Endothelial cell of umbilical vein (primary cell): ENCODE measurements at regions not wholly inside any gene's neighbourhood (a gene's known extent, or its start where the extent isn't known, plus 50 kb on each side); places are given as distances from the start of the nearest gene placed in this dataset.

Source experiments
- BruUV-seq: library from RNA; stranded (reverse); fragments of 400-500 nt; replicated peaks from 2 replicates; lab custom pipeline; 2021; lab: Mats Ljungman, UMichigan
- CTCF ChIA-PET: fragments of 300-600, 350-600 bp; sonication (Branson Sonifier 250); formaldehyde crosslinking; loops from one replicate; lab custom pipeline; 2021; ENCODE audit warnings: antibody characterized with exemption, inconsistent platforms; lab: Charles Lee
- POLR2A ChIA-PET: fragments of 300-600, 350-600 bp; sonication (Branson Sonifier 250); formaldehyde crosslinking; loops from one replicate; lab custom pipeline; 2021; ENCODE audit warnings: antibody characterized with exemption, inconsistent platforms; lab: Charles Lee
- DNase-seq: peaks from one replicate; pipeline ENCODE4 v3.0.0-alpha.2; 2011; ENCODE audit warnings: low read depth, low spot score
- FAIRE-seq: peaks from 2 replicates; lab custom pipeline; 2011; peaks lifted over from hg19 to GRCh38; lab: Jason Lieb, UNC
- H2AFZ ChIP-seq: 2 replicates; pipeline ENCODE4 v1.6.0; 2012; ENCODE audit warnings: low read depth, low read length, control low read depth, inconsistent platforms
- H3K27ac ChIP-seq: 2 replicates; pipeline ENCODE4 v1.5.1; 2011; ENCODE audit warnings: low read depth, mild to moderate bottlenecking, control low read depth, low read length, moderate library complexity; ENCODE audit not compliant: insufficient read depth
- H3K27me3 ChIP-seq, 2 experiments: 2 replicates each; pipeline versions ENCODE4 v1.6.0 to v1.6.1; 2011; ENCODE audit warnings: low read length in 2 of 2, mixed read lengths in 1 of 2; ENCODE audit not compliant: control insufficient read depth in 2 of 2, insufficient read depth in 2 of 2
- H3K36me3 ChIP-seq, 2 experiments: 2 replicates in 1 of 2; 3 replicates in 1 of 2; pipeline ENCODE4 v1.5.1; 2011; ENCODE audit warnings: low read length in 2 of 2, mild to moderate bottlenecking in 1 of 2, moderate library complexity in 1 of 2; ENCODE audit not compliant: control insufficient read depth in 2 of 2, insufficient read depth in 2 of 2; ENCODE audit errors: extremely low read depth in 1 of 2
- H3K4me1 ChIP-seq: 3 replicates; pipeline ENCODE4 v1.5.1; 2011; ENCODE audit warnings: mild to moderate bottlenecking, low read length; ENCODE audit not compliant: control insufficient read depth, insufficient read depth; ENCODE audit errors: extremely low read depth
- H3K4me2 ChIP-seq: 2 replicates; pipeline ENCODE4 v1.6.1; 2011; ENCODE audit warnings: low read length, control low read depth, mixed read lengths; ENCODE audit not compliant: insufficient read depth
- H3K4me3 ChIP-seq, 3 experiments: fragments of 200-600 bp in 1 of 3; sonication (generic), shearing (Covaris generic) in 1 of 3; replicated peaks in 1 of 3; 2 replicates each; pipeline ENCODE4 v1.5.1; 2011 to 2016; ENCODE audit warnings: control low read depth in 3 of 3, low read length in 3 of 3, mild to moderate bottlenecking in 2 of 3, inconsistent platforms in 1 of 3, low read depth in 1 of 3, moderate library complexity in 1 of 3; ENCODE audit not compliant: insufficient read depth in 1 of 3
- H3K79me2 ChIP-seq: 2 replicates; pipeline ENCODE4 v1.6.0; 2012; ENCODE audit warnings: low read length, inconsistent platforms; ENCODE audit not compliant: control insufficient read depth, insufficient read depth
- H3K9ac ChIP-seq: replicated peaks from 2 replicates; pipeline ENCODE3; 2011; ENCODE audit warnings: low read length, control low read depth; ENCODE audit not compliant: insufficient read depth; ENCODE audit errors: extremely low read depth
- H3K9me1 ChIP-seq: replicated peaks from 3 replicates; pipeline ENCODE4 v1.6.0; 2011; ENCODE audit warnings: mild to moderate bottlenecking, low read length; ENCODE audit not compliant: control insufficient read depth, insufficient read depth; ENCODE audit errors: extremely low read depth
- H3K9me3 ChIP-seq: replicated peaks from 2 replicates; pipeline ENCODE4 v1.5.1; 2012; ENCODE audit warnings: low read length, inconsistent platforms; ENCODE audit not compliant: control insufficient read depth, insufficient read depth
- H4K20me1 ChIP-seq: replicated peaks from 2 replicates; pipeline ENCODE3; 2011; ENCODE audit warnings: mild to moderate bottlenecking, low read length; ENCODE audit not compliant: control insufficient read depth, insufficient read depth; ENCODE audit errors: extremely low read depth
- CTCF ChIP-seq, 2 donors: IDR thresholded peaks; 1 replicate in 1 of 2; 2 replicates in 1 of 2; pipeline ENCODE4 v1.5.1; 2011; ENCODE audit warnings: low read length in 2 of 2, mild to moderate bottlenecking in 2 of 2, moderate library complexity in 2 of 2, control low read depth in 1 of 2, inconsistent platforms in 1 of 2, low read depth in 1 of 2; ENCODE audit not compliant: insufficient read depth in 1 of 2; ENCODE audit errors: extremely low read depth in 1 of 2
- EZH2 ChIP-seq: IDR thresholded peaks from 2 replicates; pipeline ENCODE4 v1.6.1; 2012; ENCODE audit warnings: borderline replicate concordance, low read depth, mild to moderate bottlenecking, moderate library complexity, low read length, inconsistent platforms; ENCODE audit not compliant: severe bottlenecking
- FOS ChIP-seq: IDR thresholded peaks from 2 replicates; pipeline ENCODE4 v1.6.1; 2011; ENCODE audit warnings: mild to moderate bottlenecking, low read length, moderate library complexity, borderline replicate concordance; ENCODE audit not compliant: insufficient read depth
- GATA2 ChIP-seq: IDR thresholded peaks from 2 replicates; pipeline ENCODE4 v1.7.0; 2011; ENCODE audit warnings: low read depth, mild to moderate bottlenecking, moderate library complexity, mixed read lengths, low read length; ENCODE audit not compliant: insufficient read length, insufficient read depth
- JUN ChIP-seq: IDR thresholded peaks from 2 replicates; pipeline ENCODE4 v1.6.1; 2011; ENCODE audit warnings: borderline replicate concordance, low read depth; ENCODE audit not compliant: insufficient read length, insufficient read depth
- MAX ChIP-seq: IDR thresholded peaks from 2 replicates; pipeline ENCODE4 v1.6.1; 2011; ENCODE audit not compliant: insufficient read depth, insufficient read length
- MYC ChIP-seq: IDR thresholded peaks from one replicate; pipeline ENCODE4 v1.6.1; 2011; ENCODE audit warnings: mild to moderate bottlenecking, low read depth, low read length
- POLR2A ChIP-seq: IDR thresholded peaks from 2 replicates; pipeline ENCODE4 v1.6.1; 2012; ENCODE audit warnings: low read depth, mild to moderate bottlenecking, control low read depth, low read length
- POLR2AphosphoS5 ChIP-seq: IDR thresholded peaks from 2 replicates; pipeline ENCODE4 v1.6.1; 2012; ENCODE audit warnings: low read depth, mild to moderate bottlenecking, control low read depth, low read length, moderate library complexity; ENCODE audit not compliant: insufficient read depth
- dilution Hi-C: fragments of 300-500 bp; cut with MboI; formaldehyde crosslinking; loops from one replicate; pipeline ENCODE4 v1.15.0; 2019; ENCODE audit warnings: low sequenced_read_pairs; ENCODE audit not compliant: extremely low pct_ligation_motif_present
- intact Hi-C: fragments of 100-400 bp; cut with micrococcal nuclease; formaldehyde crosslinking; loops from one replicate; pipeline ENCODE4 v1.10.0; 2022

- DNase-seq: no peak
- H3K79me2 ChIP-seq: no peaks in the 10 kb centered on the region
- H3K4me2 ChIP-seq: no peak overlapping the region
- no peaks in the 10 kb centered on the region for H3K27me3 ChIP-seq
- H3K4me1 ChIP-seq: no peaks in the 10 kb centered on the region
- TF ChIP-seq MAX: no peak
- no peak for TF ChIP-seq FOS
- no peak for TF ChIP-seq POLR2A
- TF ChIP-seq CTCF (IDR thresholded peaks at IDR 0.05; ENCODE audit: extremely low read depth in 1 of 2, insufficient read depth in 1 of 2, low read depth in 1 of 2, low read length in 2 of 2): no peak
- TF ChIP-seq JUN: no peak
- no peak for TF ChIP-seq POLR2AphosphoS5
- TF ChIP-seq GATA2: no peak
- no peak for TF ChIP-seq EZH2
- no peak for TF ChIP-seq MYC
- POLR2A ChIA-PET: no interaction called here
- CTCF ChIA-PET: no interaction called here
- H4K20me1 ChIP-seq: no peaks in the 10 kb centered on the region
- intact Hi-C loops (no loop called here), dilution Hi-C loops (no loop called here)
- no peak overlapping the region for H3K4me3 ChIP-seq
- H3K9me3 ChIP-seq: no peaks in the 10 kb centered on the region
- H3K27ac ChIP-seq: no peak overlapping the region
- H3K9ac ChIP-seq: no peak overlapping the region
- H3K36me3 ChIP-seq: no peaks in the 10 kb centered on the region
- H2AFZ ChIP-seq: no peak overlapping the region
- no TSS peak for BruUV-seq
- H3K9me1 ChIP-seq: no peaks in the 10 kb centered on the region
- no peak for FAIRE-seq
These were observed 719.8 kb upstream of the RAG2 start for GRCh38 chr11:37317803-37318202.
